Tongue (tissue), 1 donor: ENCODE measurements at regions not wholly inside any gene's neighbourhood (a gene's known extent, or its start where the extent isn't known, plus 50 kb on each side); places are given as distances from the start of the nearest gene placed in this dataset.
"Not testable (repeated sequence)": the region's sequence is repeated elsewhere in the genome, so short reads cannot be mapped to it uniquely, and the experiment has no call there.

Experiments used
- DNase-seq: peaks from one replicate; pipeline ENCODE4 v3.0.0-alpha.2; 2015

DNA sequence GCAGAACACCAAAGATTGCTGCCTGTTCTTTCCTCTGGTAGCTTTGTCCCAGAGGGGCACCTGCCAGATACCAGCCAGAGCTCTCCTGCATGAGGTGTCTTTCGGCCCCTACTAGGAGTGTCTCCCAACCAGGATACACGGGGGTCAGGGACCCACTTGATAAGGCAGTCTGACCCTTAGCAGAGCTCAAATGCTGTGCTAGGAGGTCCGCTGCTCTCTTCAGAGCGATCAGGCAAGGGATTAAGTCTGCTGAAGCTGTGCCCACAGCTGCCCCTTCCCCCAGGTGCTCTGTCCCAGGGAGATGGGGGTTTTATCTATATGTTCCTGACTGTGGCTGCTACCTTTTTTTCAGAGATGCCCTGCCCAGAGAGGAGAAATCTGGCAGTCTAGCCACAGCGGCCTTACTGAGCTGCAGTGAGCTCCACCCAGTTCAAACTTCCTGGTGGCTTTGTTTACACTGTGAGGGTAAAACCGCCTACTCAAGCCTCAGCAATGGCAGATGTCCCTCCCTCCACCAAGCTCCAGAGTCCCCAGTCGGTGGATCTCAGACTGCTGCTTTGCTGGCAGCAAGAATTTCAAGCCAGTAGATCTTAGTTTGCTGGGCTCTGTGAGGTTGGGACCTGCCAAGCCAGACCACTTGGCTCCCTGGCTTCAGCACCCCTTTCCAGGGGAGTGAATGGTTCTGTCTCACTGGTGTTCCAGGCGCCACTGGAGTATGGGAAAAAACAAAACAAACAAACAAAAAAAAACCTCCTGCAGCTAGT, 52.0 kb upstream of the TMTC2 start:
- not testable (repeated sequence) for DNase-seq

DNA sequence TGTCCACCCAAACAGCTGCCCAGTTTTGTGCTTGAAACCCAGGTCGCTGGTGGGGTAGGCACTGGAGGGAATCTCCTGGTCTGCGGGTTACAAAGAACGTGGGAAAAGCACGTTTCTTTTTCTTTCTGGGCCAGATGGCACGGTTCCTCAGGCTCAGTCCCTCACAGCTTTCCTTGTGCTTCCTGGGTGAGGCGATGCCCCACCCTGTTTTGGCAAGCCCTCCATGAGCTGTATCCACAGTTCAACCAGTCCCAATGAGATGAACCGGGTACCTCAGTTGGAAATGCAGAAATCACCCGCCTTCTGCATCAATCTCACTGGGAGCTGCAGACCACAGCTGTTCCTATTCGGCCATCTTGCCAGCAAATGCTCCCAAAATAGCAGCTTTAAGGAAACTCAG, 51.4 kb upstream of the TMTC2 start:
- DNase-seq, result no peak
